ENCODE measurements at regions not wholly inside any gene's neighbourhood (a gene's known extent, or its start where the extent isn't known, plus 50 kb on each side); places are given as distances from the start of the nearest gene placed in this dataset.

DNA sequence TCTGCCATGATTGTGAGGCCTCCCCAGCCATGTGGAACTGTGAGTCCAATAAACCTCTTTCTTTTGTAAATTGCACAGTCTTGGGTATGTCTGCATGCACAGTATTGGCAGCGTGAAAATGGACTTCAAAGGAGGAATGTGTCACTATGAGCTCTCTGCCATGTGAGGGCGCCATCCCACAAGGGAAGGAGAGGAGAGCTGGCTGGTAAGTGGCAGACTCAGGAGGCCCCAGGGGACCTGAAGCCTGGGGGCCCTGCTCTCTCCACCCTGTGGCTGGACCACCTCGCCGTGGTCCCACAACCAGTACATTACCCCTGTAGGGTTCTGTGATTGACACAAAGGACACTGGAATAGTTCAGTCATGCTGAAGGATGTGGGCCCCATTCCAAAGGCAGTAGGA, 122.1 kb downstream of the RPIA start:
- TF ChIP-seq, protein P1, sequence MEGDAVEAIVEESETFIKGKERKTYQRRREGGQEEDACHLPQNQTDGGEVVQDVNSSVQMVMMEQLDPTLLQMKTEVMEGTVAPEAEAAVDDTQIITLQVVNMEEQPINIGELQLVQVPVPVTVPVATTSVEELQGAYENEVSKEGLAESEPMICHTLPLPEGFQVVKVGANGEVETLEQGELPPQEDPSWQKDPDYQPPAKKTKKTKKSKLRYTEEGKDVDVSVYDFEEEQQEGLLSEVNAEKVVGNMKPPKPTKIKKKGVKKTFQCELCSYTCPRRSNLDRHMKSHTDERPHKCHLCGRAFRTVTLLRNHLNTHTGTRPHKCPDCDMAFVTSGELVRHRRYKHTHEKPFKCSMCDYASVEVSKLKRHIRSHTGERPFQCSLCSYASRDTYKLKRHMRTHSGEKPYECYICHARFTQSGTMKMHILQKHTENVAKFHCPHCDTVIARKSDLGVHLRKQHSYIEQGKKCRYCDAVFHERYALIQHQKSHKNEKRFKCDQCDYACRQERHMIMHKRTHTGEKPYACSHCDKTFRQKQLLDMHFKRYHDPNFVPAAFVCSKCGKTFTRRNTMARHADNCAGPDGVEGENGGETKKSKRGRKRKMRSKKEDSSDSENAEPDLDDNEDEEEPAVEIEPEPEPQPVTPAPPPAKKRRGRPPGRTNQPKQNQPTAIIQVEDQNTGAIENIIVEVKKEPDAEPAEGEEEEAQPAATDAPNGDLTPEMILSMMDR (conservative IDR thresholded peaks at IDR 0.05; ENCODE audit: low read length) = peak; percentile 70
- no peak for TF ChIP-seq EZH2phosphoT487 (IDR thresholded peaks at IDR 0.05; ENCODE audit: borderline replicate concordance, low read depth, low read length)

All from OCI-LY7 (cell line).